OCI-LY3 (cell line): ENCODE measurements at regions not wholly inside any gene's neighbourhood (a gene's known extent, or its start where the extent isn't known, plus 50 kb on each side); places are given as distances from the start of the nearest gene placed in this dataset.
"Not testable (repeated sequence)": the region's sequence is repeated elsewhere in the genome, so short reads cannot be mapped to it uniquely, and the experiment has no call there.

Source experiments
- CTCF ChIP-seq: fragments of 200-600, 300-600 bp; sonication (generic); IDR thresholded peaks from 2 replicates; pipeline ENCODE4 v1.5.1; 2014; ENCODE audit warnings: antibody characterized with exemption, low read length, low read depth
- EZH2phosphoT487 ChIP-seq: fragments of 200-600 bp; shearing (Covaris generic); IDR thresholded peaks from 2 replicates; pipeline ENCODE4 v1.6.1; 2018; ENCODE audit warnings: antibody characterized with exemption, mixed run types, low read depth

GRCh38 chr14:106338775-106339174, 812.4 kb downstream of the TMEM121 start:
- TF ChIP-seq CTCF, EZH2phosphoT487: not testable (repeated sequence)
